GM12801 (cell line): ENCODE measurements at regions not wholly inside any gene's neighbourhood (a gene's known extent, or its start where the extent isn't known, plus 50 kb on each side); places are given as distances from the start of the nearest gene placed in this dataset.

Experiments
- CTCF ChIP-seq: IDR thresholded peaks from one replicate; pipeline ENCODE4 v1.5.1; 2011; ENCODE audit warnings: control low read depth; ENCODE audit not compliant: insufficient read length; ENCODE audit errors: extremely low read depth

- no peak for TF ChIP-seq CTCF
Measured at GRCh38 chr14:106436310-106436905, 910.0 kb downstream of the TMEM121 start.

- no peak for TF ChIP-seq CTCF
Measured at GRCh38 chr14:106442857-106443256, 916.5 kb downstream of the TMEM121 start.

- no peak for TF ChIP-seq CTCF
Measured at GRCh38 chr14:106455026-106455425, 928.6 kb downstream of the TMEM121 start.

GRCh38 chr14:106459971-106460730 lies 933.8 kb downstream of the TMEM121 start:
- TF ChIP-seq CTCF: no peak

- no peak for TF ChIP-seq CTCF
Measured at GRCh38 chr14:106460916-106461315, 934.5 kb downstream of the TMEM121 start.

- TF ChIP-seq CTCF: no peak
Measured at GRCh38 chr14:106487600-106487999, 961.2 kb downstream of the TMEM121 start.

- TF ChIP-seq CTCF: no peak
Measured at GRCh38 chr14:106488291-106488690, 961.9 kb downstream of the TMEM121 start.
